H4 (cell line): ENCODE measurements at regions not wholly inside any gene's neighbourhood (a gene's known extent, or its start where the extent isn't known, plus 50 kb on each side); places are given as distances from the start of the nearest gene placed in this dataset.

Experiments
- DNase-seq: peaks from one replicate; pipeline ENCODE4 v3.0.0-alpha.2; 2015; ENCODE audit warnings: low spot score

DNA sequence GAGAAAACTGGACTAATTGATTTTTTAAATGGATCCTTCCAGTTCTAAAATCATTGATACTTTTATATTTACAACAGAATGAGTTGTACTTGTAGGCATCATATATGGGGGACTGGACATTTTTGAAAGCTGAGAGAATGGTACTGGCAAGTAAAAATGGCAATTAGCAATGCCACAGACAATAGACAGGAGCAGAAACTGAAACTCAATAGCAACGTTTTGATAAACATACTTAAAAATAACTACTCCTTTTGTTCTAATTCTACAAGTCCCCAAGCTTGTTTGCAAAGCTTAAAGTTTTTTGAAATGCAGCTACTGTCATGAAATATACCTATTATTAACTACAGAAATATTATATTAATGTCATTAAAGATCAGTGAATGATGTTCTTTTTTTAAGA lies 52.8 kb upstream of the FBXL7 start:
- DNase-seq: no peak

DNA sequence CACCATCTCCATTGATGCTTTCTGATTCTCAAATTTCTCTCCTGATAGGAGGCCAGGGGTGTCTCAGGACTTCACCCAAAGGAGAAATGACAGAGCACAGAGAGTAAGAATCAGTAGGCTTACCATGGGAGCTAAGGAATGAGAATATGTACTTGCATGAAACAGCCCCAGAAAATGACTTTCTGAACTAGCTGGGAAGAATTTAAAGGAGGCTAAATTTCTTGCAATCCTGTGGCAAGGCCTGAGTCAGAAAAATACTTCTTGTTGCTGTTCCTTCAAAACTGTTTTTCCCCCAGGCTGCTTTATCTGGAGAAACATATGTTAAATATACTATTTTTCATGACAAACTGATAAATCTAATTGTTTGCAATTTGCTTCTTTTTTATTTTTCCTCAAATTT lies 53.4 kb upstream of the FBXL7 start:
- no peak for DNase-seq

DNA sequence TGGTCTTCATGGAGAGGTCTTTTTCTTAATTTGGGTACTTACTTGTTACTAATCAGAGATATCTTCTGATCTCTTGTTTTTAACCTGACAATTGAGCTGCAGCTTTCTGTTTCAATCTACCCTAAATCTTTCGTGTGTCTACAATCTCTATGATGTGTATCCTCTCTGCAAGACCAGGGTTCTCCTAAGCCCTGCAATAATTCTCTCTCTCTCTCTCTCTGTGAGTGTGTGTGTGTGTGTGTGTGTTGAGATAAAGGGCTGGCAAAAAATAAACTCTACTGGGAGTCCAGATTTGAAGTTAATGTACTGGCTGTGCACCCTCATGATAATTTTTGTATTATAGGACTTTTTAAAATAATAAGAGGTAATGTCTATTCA lies 57.8 kb upstream of the FBXL7 start:
- no peak for DNase-seq

DNA sequence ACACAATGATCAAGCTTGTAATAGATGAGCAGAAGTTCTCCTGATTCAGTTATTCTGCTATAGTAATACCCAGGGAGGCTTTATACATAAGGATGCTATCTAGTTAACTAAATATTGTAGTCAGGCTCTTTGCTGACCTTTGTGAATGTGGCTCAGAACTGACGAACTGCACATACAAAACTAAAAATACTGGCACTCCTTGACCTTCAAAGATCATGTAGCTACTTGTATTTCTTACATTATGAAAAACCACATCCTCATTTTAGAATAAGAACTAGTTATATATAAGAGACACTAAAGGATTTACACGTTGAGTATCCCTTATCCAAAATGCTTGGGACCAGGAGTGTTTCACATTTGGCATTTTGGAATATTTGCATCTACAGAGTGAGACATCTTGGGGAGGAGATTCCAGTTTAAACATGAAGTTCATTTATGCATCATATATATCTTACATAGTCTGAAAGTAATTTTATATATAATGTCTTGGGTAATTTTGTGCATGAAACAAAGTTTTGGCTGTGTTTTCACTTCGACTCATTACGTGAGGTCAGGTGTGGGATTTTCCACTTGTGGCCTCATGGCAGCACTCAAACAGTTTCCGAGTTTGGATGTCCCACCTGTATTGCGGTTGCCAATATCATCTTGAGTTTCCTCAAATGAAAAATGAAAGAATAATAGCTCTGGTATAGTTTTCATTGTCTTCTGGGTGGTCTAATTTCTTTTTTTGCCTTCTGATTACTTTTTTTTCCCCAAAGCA lies 58.4 kb upstream of the FBXL7 start:
- no peak for DNase-seq

DNA sequence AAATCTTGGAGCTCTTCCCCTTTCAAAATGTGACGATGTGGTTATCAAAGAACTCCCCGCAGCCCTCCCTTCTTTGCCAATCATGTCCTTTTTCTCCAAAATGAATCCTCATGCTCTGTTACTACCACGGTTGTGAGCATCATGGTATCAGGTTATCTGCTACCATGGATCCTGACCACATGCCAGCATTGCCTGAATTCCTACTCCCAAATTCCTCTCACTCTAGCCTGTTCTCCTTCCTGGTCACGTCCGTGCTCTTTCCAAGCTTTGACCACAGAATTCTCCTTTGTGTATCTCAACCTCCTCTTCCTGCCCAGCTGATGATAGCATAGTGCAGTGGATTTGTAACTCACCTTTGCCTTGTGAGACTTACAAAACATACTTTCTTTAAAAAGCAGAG lies 59.5 kb upstream of the FBXL7 start:
- peak; percentile 13 for DNase-seq

DNA sequence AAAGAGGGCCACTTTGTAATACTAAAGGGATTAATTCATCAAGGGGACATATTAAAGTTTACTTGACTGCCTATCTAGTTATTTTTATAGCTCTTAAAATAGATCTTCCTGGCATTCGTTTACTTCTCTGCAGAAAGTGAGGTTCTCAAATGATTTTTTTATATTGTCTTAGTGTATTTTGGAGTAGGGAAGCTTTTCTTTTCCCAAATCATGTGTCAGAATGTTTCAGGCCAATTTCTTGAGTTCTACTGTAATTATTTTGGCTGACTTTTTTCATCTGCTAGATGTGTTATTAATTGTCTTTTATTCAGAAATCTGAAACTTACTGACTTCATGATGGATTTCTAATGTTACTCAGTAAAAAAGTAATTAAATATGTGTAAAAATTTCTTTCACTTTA lies 60.2 kb upstream of the FBXL7 start:
- no peak for DNase-seq

DNA sequence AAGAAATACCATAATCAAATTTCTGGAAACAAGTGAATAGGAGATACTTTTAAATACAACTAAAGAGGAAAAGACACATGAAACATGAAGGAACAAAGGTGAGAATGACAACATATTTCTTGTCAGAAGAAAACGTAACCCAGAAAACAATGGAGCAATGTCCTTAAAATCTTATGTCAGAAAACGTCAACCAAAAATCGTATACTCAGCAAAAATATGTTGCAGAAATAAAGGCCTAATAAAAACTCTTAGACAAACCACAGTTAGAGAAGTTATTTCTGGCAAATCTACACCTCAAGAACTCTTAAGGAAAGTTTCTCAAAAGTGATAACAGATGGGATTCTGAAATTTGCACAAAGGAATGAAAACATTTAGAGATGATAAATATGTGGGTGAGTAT lies 66.3 kb upstream of the FBXL7 start:
- no peak for DNase-seq

DNA sequence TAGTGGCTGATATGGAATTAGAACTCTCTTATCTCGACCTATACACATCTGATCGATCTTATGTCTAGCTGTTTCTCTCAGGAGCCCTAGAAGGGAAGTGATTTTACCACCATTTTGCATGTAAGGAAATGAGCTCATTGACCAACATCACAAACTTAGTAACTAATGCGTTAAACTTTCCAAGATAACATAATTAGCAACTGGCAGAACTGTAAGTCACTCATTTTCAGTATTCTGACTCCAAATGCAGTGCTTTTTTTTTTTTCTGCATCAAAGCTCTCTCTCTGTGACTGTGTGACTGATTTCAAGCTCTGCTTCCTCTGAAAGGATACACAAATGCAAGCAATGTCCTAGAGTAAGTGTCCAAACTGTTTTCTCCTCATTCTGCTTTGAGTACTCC lies 68.1 kb upstream of the FBXL7 start:
- DNase-seq: no peak

DNA sequence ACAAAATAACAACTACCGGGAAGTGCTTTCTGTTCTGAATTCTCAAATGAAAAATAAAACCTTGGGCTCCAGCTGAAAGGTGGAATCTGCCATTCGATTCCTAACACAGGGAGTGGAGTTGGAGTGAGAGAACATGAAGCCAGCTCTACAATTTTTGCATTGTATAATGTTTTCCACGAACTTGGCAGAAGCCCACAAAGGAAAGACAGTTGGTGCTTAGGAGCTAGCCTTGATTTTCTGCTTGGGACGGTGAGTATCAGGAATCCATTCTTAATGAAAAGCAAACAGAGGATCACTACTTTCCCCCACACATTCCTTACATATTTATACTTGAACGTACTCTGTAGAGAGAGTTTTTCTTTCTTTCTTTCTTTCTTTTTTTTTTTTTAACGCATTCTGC lies 74.2 kb upstream of the FBXL7 start:
- no peak for DNase-seq

DNA sequence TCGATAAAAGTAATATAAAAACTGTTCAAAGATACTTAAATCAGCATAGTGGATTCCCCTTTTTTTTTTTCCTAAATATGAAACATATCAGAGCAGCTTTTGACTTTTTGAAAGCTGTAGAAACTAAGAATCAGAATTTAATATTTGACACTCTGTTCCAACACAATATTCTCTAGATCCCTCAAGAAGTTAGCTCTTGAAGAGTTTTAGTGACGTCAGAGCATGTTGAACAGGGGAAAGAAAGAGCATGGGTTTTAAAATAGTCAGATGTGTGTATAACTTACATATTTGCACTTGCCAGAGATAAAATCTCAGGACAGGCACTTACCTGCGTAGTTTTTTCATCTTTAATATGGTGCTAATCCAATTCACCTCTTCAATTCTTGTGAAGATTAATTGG lies 75.2 kb upstream of the FBXL7 start:
- DNase-seq: no peak

DNA sequence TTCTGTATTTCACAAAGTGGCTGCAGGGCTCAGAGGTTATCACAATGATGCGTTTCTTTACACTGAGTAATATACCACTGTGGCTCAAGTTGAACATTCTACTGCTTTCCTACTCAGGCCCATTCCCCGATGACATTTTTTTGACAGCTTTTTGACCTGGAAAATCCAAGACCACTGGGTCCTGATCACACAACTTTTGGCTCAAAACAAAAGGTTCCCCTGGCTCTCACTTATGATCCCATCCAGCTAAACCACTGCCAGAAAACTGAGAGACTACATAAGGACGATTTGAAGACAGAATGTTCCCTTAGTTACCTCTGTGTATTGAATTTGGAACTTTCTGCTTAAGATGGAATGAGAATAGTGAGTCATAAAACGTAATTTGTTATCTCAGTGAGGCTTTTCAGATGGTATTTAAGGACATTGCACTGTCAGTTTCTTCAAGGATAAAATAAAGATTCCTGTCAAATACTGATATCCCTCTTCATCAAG lies 78.0 kb upstream of the FBXL7 start:
- no peak for DNase-seq

DNA sequence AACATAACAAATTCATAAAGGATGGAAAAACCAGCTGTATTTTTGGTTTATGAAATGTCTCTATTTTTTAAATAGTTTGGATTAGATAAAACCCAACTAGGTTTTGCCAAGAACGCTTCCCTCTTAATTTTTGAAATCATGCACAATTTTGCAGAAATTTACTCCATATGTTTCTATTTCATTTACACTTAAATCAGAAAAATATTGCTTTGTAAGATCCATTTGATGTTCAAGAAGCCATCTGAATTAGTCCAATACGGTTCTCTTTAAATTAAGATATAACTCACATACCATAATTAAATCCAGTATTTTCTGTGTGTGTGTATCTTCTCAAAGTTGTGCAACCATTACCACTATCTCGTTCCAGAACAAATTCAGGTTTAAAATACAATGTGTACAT lies 78.6 kb upstream of the FBXL7 start:
- no peak for DNase-seq

DNA sequence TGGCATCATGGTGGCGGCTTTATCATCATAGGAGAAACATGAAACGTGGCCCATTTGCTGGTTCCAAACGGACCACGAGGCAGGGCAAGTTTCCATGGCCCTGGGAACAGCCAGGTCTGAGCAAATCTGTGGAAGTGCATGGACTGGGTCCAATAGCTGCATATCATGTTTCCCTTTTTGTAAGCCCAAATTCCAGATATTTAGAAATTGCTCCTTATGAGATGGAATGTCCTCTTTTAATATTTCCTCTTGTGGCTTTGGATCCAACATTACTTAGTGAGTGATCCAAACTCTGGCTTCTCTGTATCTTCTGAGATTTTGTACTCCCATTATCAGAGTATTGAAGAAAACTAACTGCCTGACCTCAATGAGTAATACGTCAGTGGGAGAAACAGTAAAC lies 79.8 kb upstream of the FBXL7 start:
- no peak for DNase-seq

DNA sequence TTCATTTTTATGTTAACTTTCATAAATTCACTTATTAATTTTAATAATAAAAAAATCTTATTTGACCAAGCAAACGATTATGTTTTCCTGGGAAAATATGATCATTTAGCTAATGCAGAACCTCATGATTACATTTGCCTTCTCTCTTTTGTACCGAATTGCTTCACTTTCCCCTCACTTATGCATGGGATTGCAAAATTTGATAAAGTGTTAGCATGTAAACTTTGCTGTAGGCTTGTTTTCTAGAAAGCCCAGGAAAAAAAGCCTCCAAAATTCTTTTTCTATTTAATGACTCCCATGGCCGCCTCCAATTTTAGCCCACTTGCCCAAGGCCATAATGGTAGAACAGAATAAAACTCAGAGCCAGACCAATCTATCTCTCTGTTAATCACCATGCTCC lies 82.8 kb upstream of the FBXL7 start:
- DNase-seq: no peak

DNA sequence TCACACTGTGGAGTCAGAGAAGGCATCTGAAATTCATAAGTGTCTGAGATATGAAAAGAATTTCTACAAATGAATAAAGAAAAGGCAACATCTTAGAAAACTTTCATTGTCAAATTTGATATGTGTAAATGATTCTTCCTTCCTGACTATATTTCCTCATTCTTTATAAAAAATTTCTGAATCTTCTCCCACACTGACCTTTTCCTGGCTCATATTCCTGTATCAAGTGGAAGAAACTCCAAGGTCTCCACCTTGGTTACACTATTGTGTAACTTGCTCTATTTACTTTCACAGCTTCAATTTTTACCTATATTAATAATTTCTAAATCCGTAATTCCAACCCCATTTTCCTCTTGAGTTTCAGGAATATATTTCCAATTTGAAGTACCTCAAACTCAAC lies 93.5 kb upstream of the FBXL7 start:
- DNase-seq: no peak

DNA sequence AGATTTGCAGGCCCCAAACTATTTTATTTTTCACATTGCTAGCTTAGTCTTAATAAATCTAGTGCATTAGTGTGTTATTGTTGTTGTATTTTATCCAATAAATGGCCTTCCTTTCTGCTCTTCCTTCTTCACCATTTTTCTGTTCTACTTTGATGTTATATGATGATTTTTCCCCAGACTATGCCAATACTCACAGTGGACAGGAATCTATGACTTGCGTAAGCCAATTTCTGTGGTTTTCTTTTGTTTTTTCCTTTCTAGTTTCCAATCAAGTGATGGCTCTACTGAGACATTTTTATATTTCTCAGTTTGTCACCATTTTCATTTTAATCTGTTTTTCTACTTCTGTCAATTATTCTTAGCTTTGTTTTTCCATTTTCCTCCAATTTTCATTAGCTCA lies 106.8 kb upstream of the FBXL7 start:
- DNase-seq: no peak

DNA sequence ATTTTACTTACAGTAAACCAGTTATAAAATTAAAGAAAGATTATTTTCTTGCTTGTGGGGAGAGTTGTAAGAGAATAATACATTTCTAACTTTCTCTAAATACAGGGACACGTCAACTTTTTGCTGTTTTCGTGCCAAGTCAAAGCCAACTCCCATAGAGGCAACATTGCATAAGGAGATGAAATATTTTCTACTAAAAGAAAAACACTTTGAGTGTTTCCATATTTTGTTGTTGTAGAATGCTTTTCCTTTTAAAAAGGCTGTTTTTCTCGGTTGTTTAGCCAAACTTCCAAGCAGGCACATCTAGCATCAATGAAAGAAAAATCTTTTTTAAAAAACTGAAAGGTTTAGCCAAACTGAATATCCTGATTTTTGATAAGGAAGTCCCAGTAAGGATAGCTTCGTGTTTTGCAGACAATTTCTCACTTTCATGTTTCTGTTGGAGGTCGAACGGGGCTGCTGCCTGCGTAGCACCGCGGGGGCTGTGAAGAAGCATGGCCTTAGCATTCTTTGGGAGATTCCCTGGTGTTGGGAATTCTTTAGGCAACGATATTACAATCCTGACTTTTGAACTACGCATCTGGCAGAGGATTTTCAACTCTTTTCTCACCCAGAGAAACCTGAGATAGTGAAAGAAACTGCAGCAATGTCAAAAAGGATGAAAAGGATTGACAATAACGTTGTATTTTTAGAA lies 108.1 kb upstream of the FBXL7 start:
- DNase-seq: no peak

DNA sequence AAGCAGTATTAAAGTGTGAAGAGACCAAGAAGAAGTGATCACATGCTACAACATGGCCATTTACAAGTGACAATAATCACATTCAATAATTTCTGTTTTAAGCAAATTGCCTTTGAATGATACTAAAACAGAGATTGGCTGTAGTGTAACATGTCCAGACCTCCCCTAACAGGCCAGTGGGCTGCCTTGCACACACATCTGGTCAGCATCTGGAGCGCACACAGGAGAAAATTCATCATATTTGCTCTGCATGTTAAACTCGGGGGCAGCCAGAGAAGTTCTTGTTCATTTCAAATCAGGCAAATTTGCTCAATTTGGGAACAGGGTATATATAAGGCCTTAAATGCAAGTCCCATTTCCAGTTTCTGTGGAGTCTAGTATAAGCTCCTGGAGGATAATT lies 111.1 kb upstream of the FBXL7 start:
- DNase-seq: no peak

DNA sequence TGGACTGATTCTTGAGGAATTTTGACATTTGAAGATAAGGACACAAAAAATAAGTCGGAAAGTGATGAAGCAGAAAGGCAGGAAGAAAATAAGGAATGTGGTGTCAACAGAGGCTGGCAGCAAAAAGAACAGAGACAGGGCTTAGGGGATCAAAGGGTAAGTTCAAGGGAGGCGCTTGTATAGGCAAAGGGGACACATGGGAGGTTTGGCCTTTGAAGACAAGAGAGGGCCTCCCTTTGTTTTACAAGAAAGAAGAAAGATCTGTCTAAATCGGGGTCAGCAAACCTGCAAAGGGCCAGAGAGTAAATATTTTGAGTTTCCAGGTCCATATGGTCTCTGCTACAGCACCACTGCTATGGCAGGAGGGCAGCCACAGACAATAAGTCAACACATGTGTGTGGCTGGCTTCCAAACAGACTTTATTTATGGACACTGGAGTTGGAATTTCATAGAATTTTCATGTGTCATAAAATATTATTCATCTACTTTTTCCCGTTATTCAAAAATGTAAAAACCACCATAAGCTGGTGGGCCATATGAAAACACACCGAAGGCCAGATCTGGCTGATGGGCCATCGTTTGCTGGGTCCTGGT lies 112.0 kb upstream of the FBXL7 start:
- DNase-seq: no peak

DNA sequence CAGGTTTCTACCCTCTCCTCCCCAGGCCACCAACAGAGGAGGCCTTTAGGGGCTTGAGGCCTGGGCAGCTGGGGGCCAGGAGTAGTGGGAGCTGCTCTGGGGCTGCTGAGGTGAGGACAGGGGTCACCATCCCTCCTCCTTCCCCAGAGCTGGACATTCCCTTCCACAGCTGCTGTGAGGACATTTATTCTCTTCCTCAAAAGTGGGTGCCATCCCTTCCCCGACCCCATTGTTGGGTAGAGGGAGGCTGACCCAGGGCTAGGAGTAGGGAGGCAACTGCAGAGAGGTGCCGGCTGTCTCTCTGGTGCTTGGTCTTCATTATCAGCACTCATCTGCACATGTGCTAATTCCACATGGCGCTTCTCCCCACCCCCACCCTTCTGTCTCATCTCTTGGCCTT lies 113.9 kb upstream of the FBXL7 start:
- DNase-seq: no peak

DNA sequence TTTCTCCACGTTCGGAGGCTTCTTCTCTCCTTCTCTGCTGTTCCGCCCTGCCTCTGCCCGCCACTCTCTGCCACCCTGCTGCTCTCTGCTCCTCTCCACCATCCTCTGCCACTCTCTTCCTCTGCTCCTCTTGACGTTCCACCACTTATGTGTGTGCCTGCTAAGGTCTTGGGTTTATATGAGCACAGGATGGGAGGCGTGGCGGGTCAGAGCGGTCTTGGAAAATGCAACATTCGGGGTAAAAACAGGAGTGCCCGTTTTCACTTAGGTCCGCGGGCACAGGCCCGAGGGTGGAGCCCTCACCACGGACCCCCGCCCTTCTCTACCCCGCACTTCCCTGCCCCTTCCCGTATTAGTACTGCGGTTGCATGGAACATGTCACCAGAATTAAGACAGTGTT lies 114.4 kb upstream of the FBXL7 start:
- DNase-seq: no peak

DNA sequence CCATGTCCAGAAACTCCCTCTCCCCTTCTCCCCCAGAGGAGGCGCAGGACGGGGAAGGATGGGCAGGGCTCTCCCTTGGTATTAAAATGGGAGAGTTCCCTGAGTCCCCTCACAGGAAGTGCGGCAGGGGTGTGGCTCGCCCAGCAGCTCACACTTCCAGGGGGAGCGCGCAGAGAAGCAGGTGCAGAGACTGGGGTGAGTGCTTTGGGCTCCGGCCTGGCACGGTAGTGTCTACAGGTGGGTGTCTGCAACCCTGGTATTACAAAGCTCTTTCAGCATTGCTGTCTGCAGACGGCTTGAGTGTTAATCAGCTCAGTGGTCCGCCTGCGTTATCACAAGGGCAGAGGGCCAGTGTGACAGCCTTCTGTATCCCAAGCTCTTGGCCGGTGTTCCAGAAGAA lies 114.9 kb upstream of the FBXL7 start:
- DNase-seq: no peak

DNA sequence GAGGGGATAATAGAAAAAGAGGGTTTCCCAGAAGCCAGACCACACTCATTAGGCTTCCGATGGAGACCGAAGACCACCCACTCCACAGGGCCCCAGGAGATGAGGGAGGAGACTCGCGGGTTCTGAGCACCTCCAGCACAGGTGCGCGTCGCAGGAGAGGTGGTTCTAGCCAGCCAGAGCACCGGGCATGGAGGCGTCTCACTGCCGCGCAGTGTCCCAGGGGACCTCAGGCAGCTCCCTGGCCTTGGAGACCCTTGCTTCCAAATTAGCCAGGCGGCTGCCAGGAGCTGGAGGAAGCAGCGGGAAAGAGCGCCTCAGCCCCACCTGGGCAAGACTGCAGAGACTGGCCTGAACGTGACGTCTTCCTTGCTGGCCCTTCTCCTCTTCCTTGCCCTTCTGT lies 115.4 kb upstream of the FBXL7 start:
- DNase-seq: no peak
